GM19238 (cell line): ENCODE measurements at regions not wholly inside any gene's neighbourhood (a gene's known extent, or its start where the extent isn't known, plus 50 kb on each side); places are given as distances from the start of the nearest gene placed in this dataset.
"Not testable (repeated sequence)": the region's sequence is repeated elsewhere in the genome, so short reads cannot be mapped to it uniquely, and the experiment has no call there.

Experiments
- DNase-seq: peaks from one replicate; pipeline ENCODE4 v3.0.0; 2011; ENCODE audit warnings: low spot score; ENCODE audit not compliant: insufficient read length

DNA sequence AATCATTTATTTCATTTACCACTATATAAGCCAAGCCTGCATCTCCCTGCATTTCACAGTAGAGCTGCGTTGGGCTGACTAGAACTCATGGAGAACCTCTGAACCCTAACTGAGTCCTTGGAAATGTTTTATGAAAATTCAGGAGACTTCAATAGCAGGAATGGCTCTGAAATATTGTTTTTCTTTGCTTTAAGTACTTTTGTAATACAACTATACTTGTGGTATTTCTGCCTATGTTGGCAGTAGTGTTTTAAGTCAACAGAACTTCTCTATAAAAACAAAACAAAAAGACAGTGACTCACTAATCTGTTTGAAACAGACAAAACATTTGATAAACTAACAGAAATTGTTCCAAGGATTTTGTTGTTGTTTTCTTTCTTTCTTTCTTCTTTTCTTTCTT lies 489.2 kb upstream of the MEF2C start:
- no peak for DNase-seq

DNA sequence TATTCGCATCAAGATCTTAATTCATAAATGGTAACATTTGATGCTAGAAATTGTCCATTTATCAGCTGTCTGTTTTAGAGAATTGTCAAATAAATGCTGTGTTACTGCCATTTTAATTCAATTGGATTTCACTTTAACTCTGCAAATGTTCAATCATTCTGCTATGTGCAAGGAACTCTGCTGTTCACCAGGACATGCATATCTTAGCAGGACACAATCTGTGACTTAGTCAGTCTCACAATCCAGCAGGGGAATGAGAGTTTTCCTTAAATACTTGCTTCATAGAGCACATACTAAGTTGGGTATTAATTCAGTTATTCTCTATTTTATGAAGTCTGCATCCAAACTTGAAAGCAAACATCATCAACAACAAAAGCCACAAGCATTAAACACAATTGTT lies 488.7 kb upstream of the MEF2C start:
- DNase-seq = no peak

DNA sequence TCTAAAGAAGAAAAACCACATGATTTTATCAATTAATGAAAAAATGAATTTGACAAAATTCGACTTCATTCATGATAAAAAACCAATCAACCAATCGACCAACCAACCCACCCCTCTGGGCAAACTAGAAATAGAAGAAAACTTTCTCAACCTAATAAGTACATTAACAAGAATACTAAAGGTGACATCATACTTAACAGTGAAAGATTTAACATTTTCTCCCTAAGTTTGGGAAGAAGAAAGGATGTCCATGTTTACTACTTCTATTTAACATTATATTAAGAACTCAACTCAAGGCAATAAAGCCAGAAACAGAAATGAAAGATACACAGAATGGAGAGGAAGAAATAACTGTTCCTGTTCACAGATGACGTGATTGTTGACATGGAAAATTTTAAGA lies 476.1 kb upstream of the MEF2C start:
- no peak for DNase-seq

DNA sequence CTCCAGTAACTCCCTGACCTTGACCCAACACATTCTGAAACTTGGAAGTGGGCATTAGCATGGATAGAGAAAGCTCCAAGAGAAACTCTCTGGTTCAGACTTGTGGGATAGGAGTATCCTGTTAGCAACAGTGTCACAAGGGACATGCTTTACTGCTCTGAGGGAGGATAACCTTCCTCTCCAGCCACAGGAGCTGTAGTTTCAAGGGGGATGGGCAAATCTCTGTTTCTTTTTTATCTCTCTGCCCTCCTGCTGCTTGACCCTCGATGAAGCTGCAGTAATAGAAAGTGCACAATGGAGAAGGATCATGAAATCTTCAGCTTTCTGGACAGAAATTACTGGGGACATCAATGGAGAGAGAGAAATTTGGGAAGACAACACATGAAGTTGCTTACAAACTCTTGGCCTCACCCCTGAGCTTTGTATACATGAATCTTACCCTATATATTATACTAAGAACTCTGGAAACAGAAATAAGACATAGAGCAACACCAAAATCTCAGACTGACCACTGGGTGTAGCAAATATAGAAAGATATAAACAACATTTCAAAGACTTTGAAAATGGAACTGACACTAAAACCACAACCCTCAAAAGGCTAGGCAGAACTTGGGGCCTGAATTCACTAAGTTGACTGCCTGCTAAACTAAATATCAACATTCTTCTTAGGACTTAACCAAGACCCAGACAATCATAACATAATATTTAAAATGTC lies 471.0 kb upstream of the MEF2C start:
- DNase-seq = no peak

DNA sequence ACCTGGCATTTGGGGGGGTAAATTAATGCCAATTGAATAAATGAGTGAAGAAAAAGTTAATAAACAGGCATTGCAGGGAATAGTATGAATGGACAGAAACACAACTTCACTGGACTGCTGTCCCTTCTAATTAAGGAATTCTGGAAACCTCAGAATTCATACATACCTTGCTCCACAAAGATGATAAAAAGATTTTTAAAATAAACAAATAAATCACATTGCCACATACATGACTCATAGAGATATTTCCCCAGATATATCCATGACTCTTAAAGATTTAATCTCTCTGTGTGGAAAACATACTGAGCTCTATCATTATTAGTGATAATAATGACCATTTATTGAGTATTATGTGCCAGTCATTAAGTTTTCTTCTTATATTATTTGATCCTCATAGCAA lies 469.0 kb upstream of the MEF2C start:
- no peak for DNase-seq

DNA sequence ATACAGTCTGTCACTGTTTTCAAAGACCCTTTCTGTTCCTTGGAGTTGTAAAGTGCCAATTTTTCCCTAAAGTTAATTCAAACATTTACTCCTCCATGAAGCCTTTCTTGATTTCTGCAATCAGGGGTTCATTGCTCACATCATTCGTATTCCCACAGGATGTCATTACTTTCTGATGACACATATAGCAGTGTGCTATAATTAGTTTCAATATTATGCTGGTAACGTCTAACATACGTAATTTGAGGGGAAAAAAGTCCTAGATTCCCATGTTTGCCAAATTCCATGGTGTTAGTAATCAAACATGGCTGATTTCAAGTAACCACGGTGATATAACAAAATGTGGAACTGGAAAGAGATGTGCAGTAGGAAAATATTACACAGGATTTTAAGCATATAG lies 468.2 kb upstream of the MEF2C start:
- DNase-seq = no peak

DNA sequence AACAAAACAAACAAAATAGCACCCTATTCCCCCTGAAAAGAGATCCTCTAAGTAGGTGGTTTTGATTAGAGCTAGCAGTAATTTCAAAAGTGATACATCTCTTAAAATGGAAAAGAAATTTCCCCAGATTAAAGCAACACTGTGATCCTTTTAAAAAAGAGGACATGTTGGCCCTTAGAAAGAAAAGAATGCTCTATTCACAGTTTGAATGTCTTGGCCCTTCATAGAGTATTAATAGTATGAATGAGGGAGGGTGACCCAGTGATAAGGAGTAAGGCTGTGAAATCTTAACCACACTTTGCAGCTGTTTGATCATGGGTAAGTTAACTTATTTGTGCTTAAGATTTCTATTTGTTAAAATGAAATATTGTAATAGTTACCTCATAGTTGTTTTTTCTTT lies 467.7 kb upstream of the MEF2C start:
- no peak for DNase-seq

DNA sequence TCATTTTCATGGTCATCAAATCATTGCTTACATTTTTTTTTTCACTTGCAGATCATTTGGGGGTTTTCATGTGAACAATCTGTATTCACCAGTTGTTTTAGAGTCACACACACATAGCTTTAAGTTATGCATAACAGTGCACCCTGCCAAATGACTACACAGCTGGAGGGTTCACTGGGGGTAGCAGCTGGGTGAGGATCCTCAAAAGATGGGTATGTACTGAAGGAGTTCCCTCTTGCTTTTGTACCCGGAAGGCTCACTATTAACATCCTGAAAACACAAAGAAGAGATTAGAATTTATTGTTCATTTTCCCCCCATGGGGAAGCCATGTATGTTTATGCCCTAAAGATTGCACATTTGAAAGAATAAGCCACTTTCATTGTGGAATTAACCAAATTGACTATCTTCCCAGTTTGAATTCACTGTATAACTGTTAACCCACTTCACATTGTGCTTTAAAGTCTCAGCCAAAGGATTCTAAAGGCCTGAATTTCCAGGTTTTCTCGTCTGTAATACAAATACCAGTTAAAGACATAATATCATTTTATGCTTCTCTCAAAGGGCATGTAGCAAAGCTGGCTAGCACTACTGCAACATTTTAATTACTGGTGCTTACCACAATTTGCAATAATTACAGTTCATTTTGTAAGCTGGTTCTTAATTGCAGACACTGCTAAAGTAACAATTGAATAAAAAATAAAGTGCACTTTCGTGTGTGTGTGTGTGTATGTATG lies 466.4 kb upstream of the MEF2C start:
- no peak for DNase-seq

DNA sequence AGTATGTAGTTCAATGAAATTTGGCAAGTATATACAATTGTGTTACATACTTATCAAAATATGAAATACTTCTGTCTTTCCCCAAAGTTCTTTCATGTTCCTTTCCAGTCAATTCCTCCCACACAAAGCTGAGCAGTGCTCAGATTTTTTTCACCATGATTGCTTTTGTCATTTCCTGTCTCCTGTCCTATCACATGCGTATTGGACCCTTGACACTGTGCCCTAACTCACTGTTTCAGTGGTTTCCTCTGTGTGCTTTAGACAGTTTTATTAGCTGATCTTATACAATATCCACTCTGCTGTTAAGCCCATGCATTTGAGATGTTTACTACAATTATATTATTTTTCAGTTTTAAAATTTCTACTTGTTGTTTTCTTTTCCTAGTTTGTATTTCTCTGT lies 463.6 kb upstream of the MEF2C start:
- DNase-seq = no peak

DNA sequence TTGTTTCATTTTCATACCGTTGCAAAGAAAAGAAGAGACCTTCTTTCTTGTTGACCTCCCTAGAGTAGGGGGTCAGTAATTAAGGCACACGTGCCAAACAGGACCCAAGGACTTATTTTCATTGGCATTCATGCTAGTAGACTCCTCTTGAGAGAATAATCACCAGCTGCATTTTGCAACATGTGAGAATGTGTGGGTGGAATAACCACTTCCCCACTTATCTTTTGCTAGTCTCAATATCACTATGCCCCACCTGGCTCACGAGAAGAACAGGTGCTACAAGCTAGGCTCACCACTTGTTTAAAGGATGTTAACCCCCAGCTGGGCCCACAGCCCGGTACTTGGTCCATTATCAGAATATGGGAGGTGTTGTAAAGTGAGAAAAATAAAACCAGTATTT lies 460.7 kb upstream of the MEF2C start:
- DNase-seq = peak; percentile 15

DNA sequence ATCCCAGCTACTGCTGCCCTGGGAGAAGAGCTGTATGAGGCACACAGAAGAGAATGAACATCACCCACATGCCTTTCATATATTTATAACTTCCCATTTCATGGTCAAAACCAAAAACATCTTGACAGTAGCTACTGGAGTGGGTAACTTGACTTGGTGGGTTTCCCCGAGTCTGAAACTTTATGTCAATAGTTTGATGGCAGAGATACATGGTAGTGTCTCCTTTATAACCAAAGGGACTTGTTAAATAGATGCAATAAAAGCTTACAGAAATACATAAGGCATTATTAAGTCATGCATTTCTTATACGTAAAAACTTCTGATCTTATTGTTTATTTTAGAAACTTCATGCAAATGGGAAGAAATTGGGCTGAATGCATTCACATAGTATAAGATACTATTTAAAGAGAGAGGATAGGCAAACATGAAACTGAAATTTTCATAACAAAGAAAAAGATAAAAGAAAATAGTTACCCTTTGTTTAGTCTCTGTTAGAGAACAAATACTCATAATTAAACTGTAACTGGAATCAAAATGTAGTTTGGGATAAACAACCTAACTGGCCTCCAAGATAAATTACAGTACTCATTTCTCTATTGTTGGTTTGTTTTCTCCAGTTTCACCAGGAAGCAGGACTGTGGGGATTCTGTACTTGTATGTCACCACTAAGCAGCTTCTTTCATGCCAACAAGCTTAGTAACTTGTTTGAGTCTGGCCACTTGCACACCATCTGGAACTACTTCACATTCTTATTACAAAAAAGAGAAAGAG lies 459.3 kb upstream of the MEF2C start:
- DNase-seq = no peak

DNA sequence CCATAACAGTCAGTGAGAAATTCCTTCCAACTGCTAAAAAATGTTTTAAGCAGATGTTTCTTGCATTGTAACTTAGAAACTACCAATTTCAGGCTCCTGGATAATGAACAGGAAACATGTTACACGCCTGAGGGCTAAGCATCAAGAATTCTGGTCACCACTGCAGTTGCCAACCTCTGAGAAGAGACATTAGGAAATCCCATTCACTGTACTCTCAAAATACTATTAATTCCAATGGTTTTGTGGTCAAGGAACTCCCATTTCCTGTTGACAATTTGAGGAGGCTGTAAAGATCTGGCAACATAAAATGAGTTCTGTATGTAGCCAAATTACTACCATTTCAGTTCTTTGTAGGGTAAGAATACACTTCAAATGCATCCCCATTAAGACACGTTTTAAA lies 456.0 kb upstream of the MEF2C start:
- no peak for DNase-seq

DNA sequence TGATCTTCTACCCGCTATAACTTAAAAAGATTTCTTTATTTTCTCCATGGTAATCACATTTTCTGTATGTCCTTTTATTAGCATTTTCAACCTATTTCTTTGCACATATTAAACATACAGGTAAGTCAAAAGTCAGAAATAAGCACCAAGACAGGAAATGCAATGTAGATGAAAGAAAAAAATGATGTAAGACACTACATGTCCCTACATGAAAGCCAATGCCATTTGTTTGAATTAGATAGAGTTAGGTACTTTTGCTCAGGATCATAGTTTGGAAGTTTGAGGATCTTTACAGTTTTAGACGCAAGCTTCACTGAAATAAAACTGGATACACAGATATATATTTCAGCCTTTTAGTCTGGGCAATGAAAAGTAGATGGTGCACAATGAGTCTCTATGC lies 453.1 kb upstream of the MEF2C start:
- no peak for DNase-seq

DNA sequence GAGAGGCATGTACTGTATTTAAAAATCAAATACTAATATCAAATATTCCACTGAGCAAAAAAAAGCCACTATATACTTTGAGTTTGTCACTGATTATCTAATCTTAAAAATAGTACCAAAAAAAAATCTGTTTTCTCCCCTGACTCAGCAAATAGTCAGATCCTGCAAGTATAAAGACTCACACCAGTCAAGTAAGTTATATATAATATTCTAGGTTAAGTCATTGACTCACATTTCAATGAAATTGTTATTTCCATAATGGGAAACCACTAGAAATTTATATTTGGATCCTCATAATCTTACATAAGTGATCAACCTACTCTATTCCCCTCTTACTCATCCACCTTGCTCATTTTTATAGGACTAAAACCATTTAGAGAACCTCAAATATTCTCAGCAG lies 447.2 kb upstream of the MEF2C start:
- DNase-seq = no peak

DNA sequence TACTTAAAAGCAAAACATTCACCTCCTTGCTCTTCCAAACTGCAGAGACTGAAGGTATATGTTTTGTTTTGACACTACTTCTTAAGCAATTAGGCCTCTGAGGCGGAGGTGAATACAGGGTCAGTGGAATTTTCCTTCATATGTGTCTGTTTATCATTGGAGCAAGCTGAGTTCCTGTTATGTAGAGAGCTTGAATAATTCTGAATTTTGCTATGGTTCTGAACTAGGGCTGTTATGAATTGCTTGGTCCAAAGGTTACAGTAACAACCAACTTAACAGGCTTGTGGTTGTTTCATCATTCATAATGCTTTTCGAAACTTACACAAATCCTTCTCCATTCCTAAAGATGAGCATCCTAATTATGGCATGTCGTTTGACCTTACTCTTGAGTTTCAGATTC lies 444.6 kb upstream of the MEF2C start:
- DNase-seq = no peak

DNA sequence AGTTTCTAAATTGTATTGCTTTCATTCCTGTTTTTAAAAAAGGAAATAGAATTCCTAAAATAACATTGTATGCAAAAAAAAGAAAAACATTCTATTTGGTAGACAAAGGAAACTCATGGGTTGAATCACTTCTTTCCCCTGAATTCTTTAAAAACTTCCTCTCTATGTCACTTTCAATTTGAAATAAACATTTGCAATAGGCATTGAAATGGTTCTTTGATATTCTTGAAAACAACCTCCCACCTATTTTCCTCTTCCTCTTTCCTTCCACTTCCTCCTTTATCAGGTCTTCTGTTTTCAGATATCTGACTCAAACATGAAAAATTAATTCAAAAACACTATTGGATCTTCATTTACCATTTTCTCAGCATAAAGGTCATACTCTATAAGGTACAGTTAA lies 442.0 kb upstream of the MEF2C start:
- no peak for DNase-seq

DNA sequence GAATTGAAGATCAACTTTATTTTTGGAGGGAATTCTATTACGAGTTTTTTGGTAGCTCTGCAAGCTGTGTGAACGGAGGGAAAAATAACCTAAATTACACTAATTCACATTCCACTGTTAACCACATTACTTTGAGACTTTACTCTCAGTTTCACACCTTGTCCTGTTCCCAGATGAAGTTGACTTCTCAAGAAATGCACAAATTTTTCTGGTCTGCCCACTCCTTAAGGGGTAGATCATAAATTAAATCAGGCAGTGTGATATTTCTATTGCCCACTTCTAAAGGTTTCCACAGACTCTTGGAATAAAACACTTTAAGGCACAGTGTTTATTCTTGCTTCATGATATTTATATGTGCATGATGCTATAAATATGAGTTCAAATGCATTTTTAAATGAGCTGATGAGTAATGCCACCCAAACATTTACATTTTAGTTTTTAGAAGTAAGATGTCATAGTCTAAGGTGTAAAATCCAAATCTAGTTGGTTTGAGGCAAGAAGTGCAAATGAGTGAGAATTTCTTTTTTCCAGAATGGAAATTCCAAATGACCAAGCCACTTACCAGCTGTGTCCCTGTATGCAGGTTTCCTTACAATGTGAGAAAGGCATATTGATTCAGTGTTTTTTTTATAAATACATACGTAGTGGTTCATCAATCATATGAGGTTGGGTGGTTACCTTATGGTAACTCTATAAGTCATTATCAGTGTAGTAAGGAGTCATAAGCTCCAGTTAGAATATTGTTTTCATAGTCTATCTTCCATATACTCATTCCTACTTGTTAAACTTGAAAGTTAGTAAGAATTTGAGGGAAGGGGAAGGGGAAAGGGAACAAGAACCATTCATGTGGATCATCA lies 437.7 kb upstream of the MEF2C start:
- DNase-seq = no peak

DNA sequence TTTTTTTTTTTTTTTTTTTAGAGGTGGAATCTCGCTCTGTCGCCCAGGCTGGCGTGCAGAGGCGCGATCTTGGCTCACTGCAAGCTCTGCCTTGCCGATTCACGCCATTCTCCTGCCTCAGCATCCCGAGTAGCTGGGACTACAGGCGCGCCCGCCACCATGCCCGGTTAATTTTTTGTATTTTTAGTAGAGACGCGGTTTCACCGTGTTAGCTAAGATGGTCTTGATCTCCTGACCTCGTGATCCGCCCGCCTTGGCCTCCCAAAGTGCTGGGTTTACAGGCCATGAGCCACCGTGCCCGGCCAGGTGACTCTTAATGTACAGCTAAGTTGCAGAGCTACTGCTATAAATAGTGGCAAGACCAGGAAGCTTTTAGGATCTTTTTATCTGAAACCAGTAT lies 434.9 kb upstream of the MEF2C start:
- DNase-seq = not testable (repeated sequence)

DNA sequence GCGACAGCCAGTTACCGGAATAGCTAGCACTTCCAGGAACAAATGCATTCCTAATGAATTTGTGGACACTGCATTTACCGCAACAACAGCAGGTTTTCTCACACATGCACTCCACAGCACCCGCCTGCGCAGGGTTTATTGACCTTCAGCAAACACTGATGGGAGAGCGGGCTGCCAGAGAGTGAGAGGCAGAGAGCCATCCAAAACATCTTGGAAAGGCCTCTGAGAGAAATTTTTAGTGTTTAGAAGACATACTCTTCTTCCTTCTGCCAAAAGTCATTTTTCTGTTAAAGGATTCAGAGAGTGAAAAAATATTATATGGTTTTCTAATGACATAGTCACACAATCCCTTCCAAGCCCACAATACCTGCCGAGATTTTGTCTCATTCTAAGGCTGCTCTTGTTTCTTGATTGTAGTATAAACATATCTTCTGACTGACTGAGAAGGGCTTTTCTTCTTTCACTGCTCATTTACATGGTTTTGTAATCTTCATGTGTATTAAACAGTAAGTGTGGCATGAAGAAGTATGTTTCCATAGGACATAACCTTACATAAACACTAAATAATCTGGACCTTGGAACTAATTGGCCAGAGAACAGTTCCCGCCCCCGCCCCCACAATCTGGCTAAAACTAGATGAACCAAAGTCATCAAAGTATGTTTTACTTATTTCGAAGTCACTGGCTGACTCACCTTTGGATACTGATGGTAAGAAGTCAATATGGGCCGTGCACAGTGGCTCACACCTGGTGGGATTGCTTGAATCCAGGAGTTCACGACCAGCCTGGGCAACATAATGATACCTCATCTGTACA lies 432.5 kb upstream of the MEF2C start:
- DNase-seq = no peak

DNA sequence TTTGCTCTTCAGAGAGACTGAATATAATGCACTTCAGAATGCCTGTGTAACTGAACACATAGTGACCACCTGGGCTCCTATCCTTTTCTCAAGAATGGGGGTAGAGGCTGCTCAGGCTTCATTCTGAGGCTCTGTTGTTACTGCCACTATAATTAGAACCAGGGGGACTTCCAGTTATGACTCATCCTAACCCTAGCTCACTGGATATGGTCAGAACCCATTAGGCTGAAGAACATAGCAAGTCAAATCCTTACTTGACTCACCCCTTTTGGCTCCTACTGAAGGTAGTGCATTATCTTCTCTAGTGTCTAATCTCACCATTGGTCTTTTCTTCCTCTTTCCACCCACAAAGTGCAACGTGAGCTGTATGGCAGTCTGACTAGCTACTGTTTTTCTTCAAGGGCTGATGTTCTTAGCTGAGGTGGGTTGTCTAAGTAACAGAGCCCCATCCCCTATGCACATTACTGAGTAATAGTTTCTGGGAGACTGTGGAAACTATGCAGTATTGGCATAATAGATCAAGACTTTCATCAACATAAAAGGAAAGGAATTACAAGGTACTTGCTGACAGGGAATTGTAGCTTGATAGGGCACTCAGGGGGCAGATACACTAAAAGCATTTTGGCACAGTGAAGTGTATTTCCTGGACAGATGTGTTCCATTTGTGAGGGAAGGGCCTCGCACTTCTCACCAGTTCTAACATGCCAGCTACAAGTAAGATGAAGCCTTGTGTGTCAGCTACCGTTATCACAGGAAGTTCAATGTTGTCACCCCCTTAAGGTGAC lies 431.0 kb upstream of the MEF2C start:
- no peak for DNase-seq
